Pancreas (tissue), 10 donors: ENCODE measurements at regions not wholly inside any gene's neighbourhood (a gene's known extent, or its start where the extent isn't known, plus 50 kb on each side); places are given as distances from the start of the nearest gene placed in this dataset.

Experiments
- ATAC-seq, 4 donors: fragments of 200-7000 bp; cut with Tn5 transposase; one replicate each; pipeline versions ENCODE4 v1.8.0 to v1.9.1; 2020; ENCODE audit warnings: mild to moderate bottlenecking in 4 of 4, moderate library complexity in 4 of 4
- DNase-seq, 6 donors: peaks; one replicate each; pipeline ENCODE4 v3.0.0-alpha.2; 2020
- FAIRE-seq: peaks from 2 replicates; lab custom pipeline; 2012; peaks lifted over from hg19 to GRCh38; lab: Jason Lieb, UNC
- H3K27ac ChIP-seq, 4 donors: fragments of 200-600 bp; sonication (generic); 1 replicate in 3 of 4; 2 replicates in 1 of 4; pipeline versions ENCODE4 v1.5.0 to v1.8.0; 2020
- H3K27me3 ChIP-seq, 4 donors: fragments of 200-600 bp; one replicate each; pipeline ENCODE4 v1.8.0; 2021
- H3K36me3 ChIP-seq, 3 donors: fragments of 200-600 bp; sonication (generic) in 1 of 3; one replicate each; pipeline versions ENCODE4 v1.5.0 to v1.8.0; 2020 to 2021
- H3K4me1 ChIP-seq, 3 donors: fragments of 200-600 bp; one replicate each; pipeline ENCODE4 v1.8.0; 2021
- H3K4me3 ChIP-seq, 4 donors: fragments of 200-600 bp; sonication (generic) in 2 of 4; one replicate each; pipeline versions ENCODE4 v1.5.0 to v1.8.0; 2020 to 2021
- H3K9me3 ChIP-seq, 4 donors: fragments of 200-600 bp; one replicate each; pipeline ENCODE4 v1.8.0; 2021
- CTCF ChIP-seq, 4 donors: fragments of 200-600 bp; sonication (generic) in 3 of 4; IDR thresholded peaks; one replicate each; pipeline versions ENCODE4 v1.5.0 to v1.8.0; 2021; ENCODE audit warnings: antibody characterized with exemption in 4 of 4
- WGBS, 2 donors: extraction: QIAGEN DNeasy Blood & Tissue Kit; methylation state at CpG; one replicate each; pipeline ENCODE4 v1.1.7; 2013; 5-methylcytosine and 5-hydroxymethylcytosine counted together
- intact Hi-C, 3 donors: fragments of 100-400 bp; cut with DNase I; formaldehyde crosslinking; loops; one replicate each; pipeline versions ENCODE4 v1.11.1 to v1.14.2; 2022
- donor health status: healthy with polysubstance abuse.
- donor health status: DM: no; HTN: no; CAD: no; lungs with moderate emphysema.
- donor health status: DM: no; HTN: no; CAD: no.
- donor health status: control.
- donor health status: control.
- donor health status: Bipolar disorder and iron deficiency.
- donor health status: DM: yes; HTN: yes; CAD: no.
- donor health status: DM: no; HTN: no; CAD: no.
- donor health status: DM: no; HTN: no; CAD: no.
- donor health status: DM: yes; HTN: yes; CAD: no.

GRCh38 chr18:54043484-54044251 lies 180.8 kb downstream of the MBD2 start:
- DNase-seq: no peak
- no peaks in the 10 kb centered on the region for H3K27me3 ChIP-seq
- H3K4me3 ChIP-seq: no peak overlapping the region
- no peak overlapping the region for H3K27ac ChIP-seq
- 61 to 67% methylated on average over 2 of the region's 2 CpGs for WGBS, 2 donors
- H3K36me3 ChIP-seq: no peaks in the 10 kb centered on the region
- intact Hi-C loops: no loop called here
- no peak for ATAC-seq
- H3K9me3 ChIP-seq: no peaks in the 10 kb centered on the region
- no peaks in the 10 kb centered on the region for H3K4me1 ChIP-seq
- FAIRE-seq: no peak
- no peak for TF ChIP-seq CTCF (IDR thresholded peaks at IDR 0.05)

GRCh38 chr18:54035927-54036326 lies 188.5 kb downstream of the MBD2 start:
- intact Hi-C loops: no loop called here
- TF ChIP-seq CTCF (IDR thresholded peaks at IDR 0.05): no peak
- H3K27me3 ChIP-seq: no peaks in the 10 kb centered on the region
- FAIRE-seq (no peak), ATAC-seq (no peak), DNase-seq (no peak)
- no peak overlapping the region for H3K27ac ChIP-seq
- H3K4me1 ChIP-seq: no peaks in the 10 kb centered on the region
- no peaks in the 10 kb centered on the region for H3K36me3 ChIP-seq
- no peak overlapping the region for H3K4me3 ChIP-seq
- H3K9me3 ChIP-seq: no peaks in the 10 kb centered on the region

- intact Hi-C loops: no loop called here
- Histone ChIP-seq H3K27me3 (no peaks in the 10 kb centered on the region), H3K27ac (no peak overlapping the region), H3K4me1 (no peaks in the 10 kb centered on the region), H3K4me3 (no peak overlapping the region), H3K36me3 (no peaks in the 10 kb centered on the region), H3K9me3 (no peaks in the 10 kb centered on the region)
- WGBS, 2 donors: 85 to 92% methylated on average over 3 of the region's 3 CpGs
- DNase-seq (no peak), ATAC-seq (no peak), FAIRE-seq (no peak)
- no peak for TF ChIP-seq CTCF (IDR thresholded peaks at IDR 0.05)
Observed at GRCh38 chr18:54033052-54033451, 191.4 kb downstream of the MBD2 start.

GRCh38 chr18:54032412-54032811 lies 192.1 kb downstream of the MBD2 start:
- intact Hi-C loops: no loop called here

More at GRCh38 chr18:54032412-54032811, 192.1 kb downstream of the MBD2 start:
- no peak overlapping the region for H3K4me3 ChIP-seq
- H3K4me1 ChIP-seq: no peaks in the 10 kb centered on the region
- FAIRE-seq: no peak
- TF ChIP-seq CTCF (IDR thresholded peaks at IDR 0.05): no peak
- ATAC-seq: no peak
- no peak overlapping the region for H3K27ac ChIP-seq
- no peaks in the 10 kb centered on the region for H3K9me3 ChIP-seq
- no peak for DNase-seq
- no peaks in the 10 kb centered on the region for H3K27me3 ChIP-seq
- H3K36me3 ChIP-seq: no peaks in the 10 kb centered on the region
